ENCODE measurements at regions not wholly inside any gene's neighbourhood (a gene's known extent, or its start where the extent isn't known, plus 50 kb on each side); places are given as distances from the start of the nearest gene placed in this dataset.

DNA sequence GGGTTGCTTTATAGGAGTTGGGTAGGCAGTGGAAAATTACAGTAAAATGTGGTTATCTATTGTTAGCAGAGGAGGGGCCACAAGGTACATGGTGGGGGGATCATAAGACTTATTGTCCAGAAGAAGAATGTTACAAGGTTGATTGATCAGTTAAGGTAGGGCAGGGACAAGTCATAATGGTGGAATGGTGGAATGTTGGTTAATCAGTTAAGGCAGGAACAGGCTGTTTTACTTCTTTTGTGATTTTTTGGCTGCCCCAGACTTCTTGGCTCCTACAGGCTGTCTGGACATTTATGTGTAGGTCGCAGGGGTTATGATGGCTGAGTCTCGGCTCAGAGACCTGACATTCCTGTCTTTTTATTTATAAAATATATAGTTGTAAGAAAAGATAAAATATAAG, 2277.1 kb downstream of the TP53TG3F start:
- TF ChIP-seq, protein P1, sequence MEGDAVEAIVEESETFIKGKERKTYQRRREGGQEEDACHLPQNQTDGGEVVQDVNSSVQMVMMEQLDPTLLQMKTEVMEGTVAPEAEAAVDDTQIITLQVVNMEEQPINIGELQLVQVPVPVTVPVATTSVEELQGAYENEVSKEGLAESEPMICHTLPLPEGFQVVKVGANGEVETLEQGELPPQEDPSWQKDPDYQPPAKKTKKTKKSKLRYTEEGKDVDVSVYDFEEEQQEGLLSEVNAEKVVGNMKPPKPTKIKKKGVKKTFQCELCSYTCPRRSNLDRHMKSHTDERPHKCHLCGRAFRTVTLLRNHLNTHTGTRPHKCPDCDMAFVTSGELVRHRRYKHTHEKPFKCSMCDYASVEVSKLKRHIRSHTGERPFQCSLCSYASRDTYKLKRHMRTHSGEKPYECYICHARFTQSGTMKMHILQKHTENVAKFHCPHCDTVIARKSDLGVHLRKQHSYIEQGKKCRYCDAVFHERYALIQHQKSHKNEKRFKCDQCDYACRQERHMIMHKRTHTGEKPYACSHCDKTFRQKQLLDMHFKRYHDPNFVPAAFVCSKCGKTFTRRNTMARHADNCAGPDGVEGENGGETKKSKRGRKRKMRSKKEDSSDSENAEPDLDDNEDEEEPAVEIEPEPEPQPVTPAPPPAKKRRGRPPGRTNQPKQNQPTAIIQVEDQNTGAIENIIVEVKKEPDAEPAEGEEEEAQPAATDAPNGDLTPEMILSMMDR (IDR thresholded peaks at IDR 0.05 in 8 of 11, conservative IDR thresholded peaks at IDR 0.05 in 3 of 11), result no peak
- TF ChIP-seq POLR2A (IDR thresholded peaks at IDR 0.05), result no peak
